ENCODE measurements at regions not wholly inside any gene's neighbourhood (a gene's known extent, or its start where the extent isn't known, plus 50 kb on each side); places are given as distances from the start of the nearest gene placed in this dataset.
"Not testable (repeated sequence)": the region's sequence is repeated elsewhere in the genome, so short reads cannot be mapped to it uniquely, and the experiment has no call there.

DNA sequence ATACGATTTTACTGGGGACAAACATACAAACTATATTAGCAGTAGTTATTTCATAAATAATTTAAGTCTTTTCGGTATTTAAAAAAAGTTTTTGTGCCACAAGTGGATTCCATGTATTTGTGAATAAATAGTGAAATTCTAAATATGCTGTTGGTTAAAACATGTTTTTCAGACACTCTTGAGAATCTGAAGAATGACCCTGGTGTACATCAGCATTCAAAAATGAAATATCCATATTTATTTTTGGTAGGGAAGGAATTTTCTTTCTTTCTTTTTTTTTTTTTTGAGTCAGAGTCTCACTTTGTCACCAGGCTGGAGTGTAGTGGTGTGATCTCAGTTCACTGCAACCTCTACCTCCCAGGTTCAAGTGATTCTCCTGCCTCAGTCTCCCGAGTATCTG lies 136.1 kb upstream of the CDK6 start:
- no peak for DNase-seq

DNA sequence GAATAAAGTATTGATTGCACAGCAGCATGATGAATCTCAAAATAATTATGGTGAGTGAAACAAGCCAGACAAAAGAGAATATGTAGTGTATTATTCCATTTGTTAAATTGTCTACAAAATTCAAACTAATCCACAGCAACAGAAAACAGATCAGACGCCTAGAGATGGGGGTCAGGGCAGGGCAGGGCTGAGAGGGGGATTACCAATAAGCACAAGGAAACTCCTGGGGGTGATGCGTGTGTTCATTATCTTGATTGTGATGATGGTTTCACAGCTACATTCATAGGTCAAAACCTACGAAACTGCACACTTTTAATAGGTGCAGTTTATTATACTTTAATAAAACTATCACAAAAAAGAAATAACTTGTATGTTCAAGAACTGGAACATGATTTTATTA lies 132.7 kb upstream of the CDK6 start:
- no peak for DNase-seq

DNA sequence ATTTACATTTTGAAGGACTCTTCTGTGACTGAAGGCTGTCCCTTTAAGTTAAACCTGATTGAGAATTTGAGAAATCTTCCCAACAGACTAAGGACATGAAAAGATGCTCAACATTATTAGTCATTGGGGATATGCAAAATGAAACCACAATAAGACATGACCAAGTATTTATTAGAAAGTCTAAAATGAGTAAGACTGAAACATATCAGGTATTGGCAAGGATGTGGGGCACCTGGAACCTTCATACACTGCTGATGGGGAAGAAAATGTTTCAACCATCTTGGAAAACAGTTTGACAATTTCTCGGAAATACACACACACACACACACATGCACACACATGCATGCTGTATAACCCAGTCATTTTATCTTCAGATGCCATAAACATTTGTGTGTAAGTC lies 132.1 kb upstream of the CDK6 start:
- no peak for DNase-seq

DNA sequence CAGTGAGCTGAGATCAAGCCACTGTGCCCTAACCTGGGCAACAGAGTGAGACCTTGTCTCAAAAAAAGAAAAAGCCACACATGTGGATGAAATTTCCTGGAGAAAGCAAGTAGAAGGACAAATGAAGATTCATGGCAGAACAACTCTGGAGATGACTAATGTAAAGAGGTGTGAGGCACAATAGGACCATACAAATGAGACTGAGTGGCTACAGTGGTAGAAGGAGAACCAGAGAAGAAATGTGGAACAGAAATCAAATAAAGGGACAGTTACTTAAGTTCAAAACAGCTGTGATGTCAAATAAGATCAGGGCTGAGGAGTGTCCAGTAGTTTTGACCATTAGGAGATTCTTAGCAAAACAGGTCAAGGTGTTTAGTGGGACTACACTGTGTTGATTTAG lies 130.9 kb upstream of the CDK6 start:
- DNase-seq: no peak

DNA sequence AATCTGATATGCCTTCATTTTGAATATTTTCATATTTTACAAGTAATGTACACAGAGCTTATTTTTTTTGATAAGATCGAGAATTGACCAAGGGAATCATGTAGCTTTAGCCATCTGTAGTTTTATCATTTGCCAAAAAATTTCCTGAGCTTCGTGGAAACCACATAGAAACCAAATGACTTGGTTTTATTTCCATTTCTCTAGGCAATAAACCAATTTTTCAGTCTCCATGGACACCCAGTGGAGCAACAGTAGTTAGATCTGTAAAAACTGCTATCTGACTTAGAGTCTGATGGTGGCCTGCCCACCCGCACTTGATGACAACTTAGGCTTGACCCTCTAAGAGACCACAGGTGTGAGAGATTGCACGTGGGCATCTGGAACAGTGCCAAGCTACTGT lies 127.8 kb upstream of the CDK6 start:
- no peak for DNase-seq

DNA sequence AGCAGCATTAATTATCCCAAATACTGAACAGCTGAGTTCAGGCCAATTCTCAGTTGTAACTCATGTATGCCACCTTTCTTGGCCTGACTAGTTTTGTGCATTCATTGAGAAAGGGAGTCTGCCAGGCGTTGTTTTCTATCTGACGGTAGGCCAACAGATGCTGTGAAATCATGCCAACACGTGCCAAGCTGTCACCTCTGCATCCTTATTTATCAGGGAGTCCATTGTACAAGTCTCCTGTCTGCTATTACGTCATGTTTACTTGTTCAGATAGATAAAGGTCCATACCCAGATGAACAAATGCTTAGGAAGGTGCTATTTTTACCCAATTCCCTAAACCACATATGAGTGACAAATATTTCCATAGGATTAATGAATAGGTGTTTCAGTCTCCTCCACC lies 127.2 kb upstream of the CDK6 start:
- DNase-seq: no peak

DNA sequence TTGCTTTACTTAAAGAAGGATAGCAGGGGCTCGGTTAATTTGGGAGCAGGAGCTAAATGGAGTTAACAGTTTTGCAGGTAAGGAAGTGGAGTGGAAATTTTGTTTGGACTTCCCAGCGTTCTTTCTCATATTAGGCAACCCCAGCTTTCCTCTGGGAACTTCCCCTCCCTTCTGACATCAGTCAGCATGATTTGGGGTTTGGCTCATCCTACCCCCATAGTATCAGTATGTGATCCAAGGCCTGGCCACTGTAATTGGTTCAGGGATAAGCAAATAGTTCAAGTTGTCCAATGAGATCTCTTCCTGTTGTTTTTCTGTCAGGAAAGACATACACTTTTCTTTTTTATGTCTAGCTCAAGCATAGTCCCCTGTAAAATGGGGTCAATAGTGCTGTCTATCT lies 125.6 kb upstream of the CDK6 start:
- no peak for DNase-seq

DNA sequence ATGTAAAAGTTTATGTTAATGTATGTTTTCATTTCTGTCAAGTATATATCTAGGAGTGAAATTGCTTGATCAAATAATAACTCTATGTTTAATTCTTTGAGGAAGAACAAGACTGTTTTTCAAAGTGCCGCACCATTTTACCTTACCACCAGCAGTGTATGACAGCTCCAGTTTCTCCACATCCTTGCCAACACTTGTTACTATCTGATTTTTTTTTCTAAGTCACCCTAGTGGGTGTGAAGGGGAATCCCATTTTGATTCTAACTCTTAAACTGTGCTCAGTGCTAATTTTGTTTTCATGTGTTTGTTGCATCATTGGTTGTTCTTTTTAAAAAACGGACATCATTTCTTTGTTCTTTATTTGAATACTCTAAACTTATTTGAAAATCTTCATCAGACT lies 120.2 kb upstream of the CDK6 start:
- DNase-seq: no peak

DNA sequence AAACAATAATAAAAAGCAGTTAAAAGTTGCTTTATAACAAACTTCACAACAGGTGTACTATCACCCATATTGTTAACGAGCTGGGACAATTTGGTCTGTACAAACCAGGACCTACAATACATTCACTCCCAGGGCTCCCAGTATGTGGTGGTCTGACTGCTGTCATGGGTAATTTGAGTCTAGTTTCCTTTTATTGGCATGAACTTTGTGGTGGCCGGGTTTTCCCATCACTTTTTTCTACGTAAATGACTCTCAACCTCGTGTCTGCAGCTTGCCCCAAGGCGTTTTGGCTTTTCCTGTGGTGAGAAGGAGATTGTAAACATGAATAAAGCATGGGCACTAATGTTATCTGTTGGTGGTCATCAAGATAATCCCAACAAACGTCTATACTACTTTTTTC lies 118.7 kb upstream of the CDK6 start:
- DNase-seq: no peak

DNA sequence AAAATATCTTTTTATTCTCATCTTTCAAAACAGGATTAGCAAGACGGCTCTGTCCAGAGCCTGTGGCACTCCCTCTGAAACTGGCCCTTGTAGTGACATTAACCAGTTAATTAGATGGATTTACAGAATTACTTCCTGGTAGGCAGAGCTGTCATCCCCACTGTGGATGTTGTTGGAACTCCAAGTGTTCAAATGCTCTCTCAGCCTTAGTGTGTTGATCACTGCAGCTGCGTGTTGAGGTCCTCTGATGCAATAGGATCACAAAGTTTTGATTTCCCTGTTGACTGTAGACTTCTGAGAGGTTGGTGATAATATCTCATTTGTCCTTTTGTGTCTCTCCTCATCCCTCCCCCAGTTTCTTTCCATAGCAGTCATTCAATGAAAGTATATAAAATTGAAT lies 117.3 kb upstream of the CDK6 start:
- DNase-seq: no peak

DNA sequence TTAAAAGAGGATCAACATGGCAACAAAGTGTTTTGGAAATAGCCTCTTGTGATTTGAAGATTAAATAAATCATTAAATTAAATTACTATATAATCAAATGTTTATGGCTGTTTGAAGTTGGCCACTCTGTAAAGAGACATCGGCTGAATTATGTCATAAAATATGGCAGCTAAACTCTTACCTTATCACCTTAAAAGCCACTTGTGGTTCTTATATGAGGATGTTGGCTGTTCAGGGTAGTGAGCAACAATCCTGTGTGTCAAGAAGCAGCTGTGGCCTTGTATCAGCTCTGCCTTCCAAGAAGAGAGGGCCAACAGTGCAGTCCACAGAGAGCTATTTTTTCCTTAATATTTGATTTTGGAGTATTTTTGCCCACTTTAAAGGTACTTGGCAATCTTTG lies 113.4 kb upstream of the CDK6 start:
- peak; percentile 22 for DNase-seq

DNA sequence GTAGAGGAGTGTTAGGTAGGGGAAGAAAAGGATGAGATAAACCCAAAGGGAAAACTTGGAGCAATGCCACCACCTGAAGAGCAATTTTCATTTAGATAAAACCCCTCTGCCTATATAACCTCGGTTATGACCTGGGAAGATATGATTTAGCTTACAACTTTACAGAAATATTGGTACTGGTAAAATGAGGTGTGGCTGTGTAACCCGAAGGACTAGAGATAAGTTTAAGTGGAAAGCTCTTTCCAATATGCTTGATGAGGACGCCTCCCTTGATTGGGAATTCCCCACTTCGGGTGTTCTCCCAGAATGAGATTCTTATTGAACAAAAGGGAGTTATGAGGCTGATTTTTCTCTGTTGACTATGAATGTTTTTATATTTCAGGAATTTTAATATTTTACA lies 109.5 kb upstream of the CDK6 start:
- no peak for DNase-seq

DNA sequence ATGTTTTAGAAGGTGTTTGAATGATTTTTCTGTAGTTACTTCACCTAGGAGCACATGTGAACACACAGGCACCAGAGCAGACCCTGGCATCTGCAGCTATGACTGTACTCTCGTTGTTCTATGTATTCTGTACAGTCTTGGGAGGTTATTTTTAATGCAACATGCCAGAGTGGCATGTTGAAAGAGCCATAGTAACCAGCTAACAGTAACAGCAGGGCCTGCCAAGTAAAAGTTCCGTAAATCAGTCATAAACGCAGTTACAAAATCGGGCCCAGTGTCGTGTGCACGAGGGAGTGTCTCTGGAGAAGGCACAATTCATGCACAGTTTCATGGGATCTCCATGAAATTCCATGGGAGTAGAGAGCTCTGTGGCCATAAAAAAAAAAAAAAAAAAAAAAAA lies 108.3 kb upstream of the CDK6 start:
- no peak for DNase-seq

DNA sequence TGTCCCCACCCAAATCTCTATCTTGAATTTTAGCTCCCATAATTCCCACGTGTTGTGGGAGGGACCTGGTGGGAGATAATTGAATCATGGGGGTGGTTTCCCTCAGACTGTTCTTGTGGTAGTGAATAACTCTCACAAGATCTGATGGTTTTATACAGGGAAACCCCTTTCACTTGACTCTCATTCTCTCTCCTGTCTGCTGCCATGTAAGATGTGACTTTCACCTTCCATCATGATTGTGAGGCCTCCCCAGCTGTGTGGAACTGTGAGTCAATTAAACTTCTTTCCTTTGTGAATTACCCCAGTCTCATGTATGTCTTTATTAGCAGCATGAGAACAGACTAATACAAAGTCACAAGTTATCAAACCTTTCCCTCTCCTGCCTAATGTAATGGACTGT lies 106.3 kb upstream of the CDK6 start:
- DNase-seq: not testable (repeated sequence)

DNA sequence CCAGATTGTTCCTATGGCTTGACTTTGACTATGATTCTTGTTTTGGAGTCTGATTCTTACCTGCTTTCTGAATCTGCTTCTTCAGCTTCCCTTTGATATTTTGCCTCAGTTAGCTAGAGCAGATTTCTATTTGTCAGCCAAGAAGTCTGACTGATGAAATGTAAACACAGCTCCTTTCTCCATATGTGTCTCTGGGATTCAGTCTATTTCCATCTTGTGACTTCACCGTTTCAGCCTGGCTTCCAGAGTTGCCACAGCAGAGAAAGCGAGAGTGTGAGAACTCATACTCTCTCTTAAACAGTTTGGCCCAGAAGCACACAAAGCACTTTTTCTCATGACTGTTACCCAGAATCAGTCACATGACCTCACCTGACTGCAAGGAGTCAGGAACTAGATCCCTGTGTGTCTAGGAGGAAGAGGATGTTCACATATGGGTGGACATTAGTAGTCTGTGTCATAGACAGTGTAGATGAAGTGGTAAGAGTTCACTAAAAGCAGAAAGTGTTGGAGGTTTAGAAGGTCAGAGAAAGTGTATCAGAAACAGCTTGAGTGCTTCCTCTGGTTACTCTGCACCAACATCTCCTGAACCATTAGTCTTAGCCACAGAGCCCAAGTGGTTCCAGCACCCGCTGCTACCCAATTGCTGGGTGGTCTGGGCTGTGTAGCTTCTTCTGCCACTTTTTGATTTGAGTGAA lies 103.4 kb upstream of the CDK6 start:
- DNase-seq: no peak

DNA sequence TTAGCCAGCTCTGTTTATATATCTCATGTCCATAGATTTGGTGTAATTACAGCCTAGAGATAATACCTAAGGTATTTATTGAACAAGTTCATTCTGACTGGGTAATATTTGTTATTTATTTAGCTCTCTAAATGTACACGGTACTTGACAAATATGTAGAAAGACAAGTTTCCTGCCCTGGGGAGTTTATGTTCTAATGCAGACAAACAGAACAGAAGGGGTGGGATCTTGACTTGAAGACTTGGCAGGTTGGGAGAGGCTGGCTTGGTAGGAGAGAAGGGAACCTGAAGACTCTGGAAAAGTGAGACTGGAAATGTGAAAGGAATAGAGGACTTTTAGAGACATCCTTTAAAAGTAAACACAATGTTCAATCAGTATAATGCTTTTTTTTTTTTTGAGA lies 97.7 kb upstream of the CDK6 start:
- no peak for DNase-seq

DNA sequence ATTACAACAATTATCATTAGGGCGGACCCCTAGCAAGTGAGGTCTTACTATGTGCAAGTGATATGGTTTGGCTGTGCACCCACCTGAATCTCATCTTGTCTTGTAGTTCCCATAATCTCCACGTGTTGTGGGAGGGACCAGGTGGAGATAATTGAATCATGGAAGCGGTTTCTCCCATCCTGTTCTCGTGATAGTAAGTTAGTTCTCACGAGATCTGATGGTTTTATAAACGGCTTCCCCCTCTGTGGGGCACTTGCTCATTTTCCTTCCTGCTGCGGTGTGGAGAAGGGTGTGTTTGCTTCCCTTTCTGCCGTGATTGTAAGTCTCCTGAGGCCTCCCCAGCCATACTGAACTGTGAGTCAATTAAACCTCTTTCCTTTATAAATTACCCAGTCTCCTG lies 96.1 kb upstream of the CDK6 start:
- no peak for DNase-seq

DNA sequence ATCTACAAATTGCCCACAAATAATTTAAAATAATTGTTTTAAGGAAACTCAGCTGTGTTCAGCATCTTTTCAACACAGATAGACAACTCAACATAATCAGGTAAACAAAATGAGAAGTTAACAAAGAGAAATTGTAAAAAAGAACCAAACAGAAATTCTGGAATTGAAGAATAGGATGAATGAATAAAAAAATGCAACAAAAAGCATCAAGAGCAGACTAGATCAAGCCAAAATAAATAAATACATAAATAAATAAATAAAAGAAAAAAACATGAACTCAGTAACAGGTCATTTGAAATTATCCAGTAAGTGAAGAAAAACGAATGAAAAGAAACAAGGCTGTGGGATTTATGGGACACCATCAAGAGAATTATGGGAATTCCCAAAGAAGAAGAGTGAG lies 94.0 kb upstream of the CDK6 start:
- no peak for DNase-seq

DNA sequence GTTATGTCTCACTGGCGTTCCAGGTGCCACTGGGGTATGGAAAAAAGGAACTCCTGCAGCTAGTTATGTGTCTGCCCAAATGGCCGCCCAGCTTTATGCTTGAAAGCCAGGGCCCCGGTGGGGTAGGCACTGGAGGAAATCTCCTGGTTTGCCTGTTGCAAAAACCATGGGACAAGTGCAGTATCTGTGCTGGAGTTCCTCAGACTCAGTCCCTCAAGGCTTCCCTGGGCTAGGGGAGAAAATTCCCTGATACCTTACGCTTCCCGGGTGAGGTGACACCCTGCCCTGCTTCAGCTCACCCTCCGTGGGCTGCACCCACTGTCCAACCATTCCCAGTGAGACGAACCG lies 90.3 kb upstream of the CDK6 start:
- no peak for DNase-seq

DNA sequence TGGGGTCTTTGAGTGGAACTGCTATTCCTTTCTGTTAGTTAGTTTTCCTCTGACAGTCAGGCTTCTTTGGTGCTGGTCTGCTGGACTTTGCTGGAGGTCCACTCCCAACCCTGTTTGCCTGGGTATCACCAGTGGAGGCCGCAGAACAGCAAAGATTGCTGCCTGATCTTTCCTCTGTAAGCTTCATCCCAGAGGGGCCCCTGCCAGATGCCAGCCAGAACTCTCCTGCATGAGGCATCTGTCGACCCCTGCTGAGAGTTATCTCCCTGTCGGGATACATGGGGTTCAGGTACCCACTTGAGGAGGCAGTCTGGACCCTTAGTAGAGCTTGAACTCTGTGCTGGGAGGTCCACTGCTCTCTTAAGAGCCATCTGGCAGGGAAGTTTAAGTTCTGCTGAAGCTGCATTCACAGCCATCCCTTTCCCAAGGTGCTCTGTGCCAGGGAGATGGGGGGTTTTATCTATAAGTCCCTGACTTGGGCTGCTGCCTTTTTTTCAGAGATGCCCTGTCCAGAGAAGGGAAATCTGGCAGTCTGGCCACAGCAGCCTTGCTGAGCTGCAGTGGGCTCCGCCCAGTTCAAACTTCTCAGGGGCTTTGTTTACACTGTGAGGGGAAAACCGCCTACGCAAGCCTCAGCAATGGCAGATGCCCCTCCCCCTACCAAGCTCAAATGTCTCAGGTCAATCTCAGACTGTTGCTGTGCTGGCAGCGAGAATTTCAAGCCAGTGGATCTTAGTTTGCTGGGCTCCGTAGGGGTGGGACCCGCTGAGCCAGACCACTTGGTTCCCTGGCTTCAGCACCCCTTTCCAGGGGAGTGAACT lies 89.7 kb upstream of the CDK6 start:
- DNase-seq: no peak

DNA sequence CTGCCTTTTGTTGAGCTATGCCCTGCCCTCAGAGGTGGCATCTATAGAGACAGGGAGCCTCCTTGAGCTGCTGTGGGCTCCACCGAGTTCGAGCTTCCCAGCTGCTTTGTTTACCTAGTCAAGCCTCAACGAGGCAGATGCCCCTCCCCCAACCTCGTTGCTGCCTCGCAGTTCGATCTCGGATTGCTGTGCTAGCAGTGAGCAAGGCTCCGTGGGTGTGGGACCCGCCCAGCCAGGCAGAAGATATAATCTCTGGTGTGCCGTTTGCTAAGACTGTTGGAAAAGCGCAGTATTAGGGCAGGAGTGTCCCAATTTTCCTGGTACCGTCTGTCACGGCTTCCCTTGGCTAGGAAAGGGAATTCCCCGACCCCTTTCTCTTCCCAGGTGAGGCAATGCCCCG lies 88.4 kb upstream of the CDK6 start:
- DNase-seq: no peak

DNA sequence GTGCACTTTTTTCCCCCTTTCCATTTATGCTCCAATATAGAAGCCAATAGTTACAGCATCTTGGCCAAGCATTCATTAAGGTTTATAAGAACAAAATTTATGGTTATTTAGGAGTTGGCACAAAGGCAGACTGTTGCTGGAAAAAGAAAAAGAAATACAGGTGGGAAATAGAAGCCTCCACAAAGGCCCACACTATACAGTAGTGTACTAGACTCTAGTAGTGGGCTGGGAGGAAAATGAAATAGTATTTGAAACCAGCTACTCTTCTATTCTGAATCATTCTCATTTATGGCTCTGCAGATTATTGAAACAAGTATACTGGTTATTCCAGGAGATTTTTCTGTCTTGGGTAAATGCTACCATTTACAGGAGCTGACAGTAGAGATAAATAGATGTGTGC lies 80.9 kb upstream of the CDK6 start:
- no peak for DNase-seq

DNA sequence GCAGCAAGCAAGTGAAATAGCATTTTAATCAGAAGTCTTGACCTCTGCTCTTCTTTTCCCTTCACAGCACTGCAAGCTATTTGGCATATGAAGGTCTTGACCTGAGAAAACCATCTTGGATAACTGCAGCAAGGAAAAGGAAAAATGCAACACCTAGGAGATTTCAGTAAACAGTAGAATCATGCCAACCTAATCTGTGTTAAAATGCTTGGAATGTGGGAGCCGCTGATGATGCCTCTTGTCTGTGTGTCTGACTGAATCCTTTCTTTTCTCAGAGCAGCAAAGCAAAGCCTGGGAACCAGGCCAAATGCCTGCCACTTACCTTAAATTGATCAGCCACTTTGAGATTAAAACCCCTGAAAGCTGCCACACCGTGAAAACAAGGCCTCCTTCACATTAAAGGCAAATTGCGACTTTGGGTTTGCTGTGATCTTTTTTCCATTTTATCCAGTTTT lies 80.4 kb upstream of the CDK6 start:
- peak; percentile 85 for DNase-seq

DNA sequence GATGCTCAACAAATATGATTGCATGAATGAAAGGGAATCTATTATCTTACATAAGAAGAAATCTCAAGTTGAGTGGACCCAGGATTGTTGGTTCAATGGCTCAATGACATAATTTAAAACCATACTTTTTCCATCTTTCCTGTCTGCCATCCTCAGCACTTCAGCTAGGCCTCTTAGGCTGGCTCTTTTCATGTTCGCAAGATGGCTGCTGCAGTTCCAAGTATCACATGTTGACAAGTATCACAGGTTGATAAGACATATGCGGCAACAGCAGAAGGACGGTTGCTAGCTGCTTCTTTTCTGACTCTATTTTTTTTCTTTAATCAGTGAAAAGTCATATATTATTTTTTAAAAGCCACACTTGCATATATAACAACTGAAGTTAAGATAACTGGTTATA lies 79.0 kb upstream of the CDK6 start:
- no peak for DNase-seq

DNA sequence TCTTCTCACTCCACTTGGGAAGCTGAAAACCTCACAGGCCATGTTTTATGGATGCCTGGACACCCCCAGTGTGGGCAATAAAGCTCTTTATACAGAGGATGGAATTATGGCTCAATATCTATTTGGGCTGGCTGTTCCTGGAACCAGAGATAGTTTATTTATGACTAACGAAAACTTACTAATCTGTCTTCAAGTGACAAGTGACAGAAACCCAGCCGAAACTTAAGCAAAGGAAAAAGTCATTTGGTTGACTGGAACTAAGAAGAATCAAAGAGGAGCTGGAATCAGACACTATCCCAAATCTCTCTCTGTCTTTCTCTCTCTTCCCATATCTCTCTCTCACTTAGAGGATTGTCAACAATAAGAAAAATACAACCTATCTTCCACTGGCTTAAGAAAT lies 78.3 kb upstream of the CDK6 start:
- DNase-seq: no peak
